H9 (cell line): ENCODE measurements at regions not wholly inside any gene's neighbourhood (a gene's known extent, or its start where the extent isn't known, plus 50 kb on each side); places are given as distances from the start of the nearest gene placed in this dataset.

Source experiments
- DNase-seq: peaks from one replicate; pipeline ENCODE4 v3.0.0-alpha.2; 2017
- H2AFZ ChIP-seq: one replicate; pipeline ENCODE4 v1.6.1; 2013; ENCODE audit warnings: mild to moderate bottlenecking, low read length, control low read depth, moderate library complexity
- H2AK5ac ChIP-seq: 2 replicates; pipeline ENCODE4 v1.6.1; 2013; ENCODE audit warnings: low read length, control low read depth, mixed read lengths; ENCODE audit not compliant: insufficient read length
- H2BK120ac ChIP-seq: one replicate; pipeline ENCODE4 v1.6.1; 2013; ENCODE audit warnings: low read depth, mild to moderate bottlenecking, low read length, control low read depth, inconsistent platforms; ENCODE audit not compliant: poor library complexity, severe bottlenecking
- H2BK12ac ChIP-seq: 2 replicates; pipeline ENCODE4 v1.6.1; 2013; ENCODE audit warnings: low read length, control low read depth, mixed read lengths, low read depth; ENCODE audit not compliant: insufficient read length
- H2BK15ac ChIP-seq: 2 replicates; pipeline ENCODE4 v1.6.1; 2013; ENCODE audit warnings: low read depth, low read length, control low read depth
- H2BK20ac ChIP-seq: one replicate; pipeline ENCODE4 v1.6.1; 2013; ENCODE audit warnings: low read depth, mild to moderate bottlenecking, low read length, control low read depth, inconsistent platforms; ENCODE audit not compliant: poor library complexity, severe bottlenecking
- H2BK5ac ChIP-seq: 2 replicates; pipeline ENCODE4 v1.6.1; 2013; ENCODE audit warnings: low read length, control low read depth, mixed read lengths; ENCODE audit not compliant: insufficient read length
- H3K14ac ChIP-seq: 2 replicates; pipeline ENCODE4 v1.6.1; 2013; ENCODE audit warnings: low read length, control low read depth; ENCODE audit not compliant: insufficient read depth
- H3K18ac ChIP-seq: 2 replicates; pipeline ENCODE4 v1.6.1; 2013; ENCODE audit warnings: low read depth, mild to moderate bottlenecking, mixed read lengths, low read length, control low read depth; ENCODE audit not compliant: insufficient read length
- H3K23ac ChIP-seq: 2 replicates; pipeline ENCODE4 v1.6.1; 2013; ENCODE audit warnings: low read length, control low read depth, mixed read lengths, low read depth; ENCODE audit not compliant: insufficient read length
- H3K23me2 ChIP-seq: 2 replicates; pipeline ENCODE4 v1.6.1; 2013; ENCODE audit warnings: low read depth, mild to moderate bottlenecking, mixed read lengths, low read length, control low read depth; ENCODE audit not compliant: insufficient read length, poor library complexity, severe bottlenecking
- H3K27ac ChIP-seq: 2 replicates; pipeline ENCODE4 v1.5.1; 2013; ENCODE audit warnings: low read length, control low read depth, mixed read lengths, low read depth; ENCODE audit not compliant: insufficient read length
- H3K27me3 ChIP-seq: 2 replicates; pipeline ENCODE4 v1.6.1; 2013; ENCODE audit warnings: low read length, control low read depth, inconsistent platforms; ENCODE audit not compliant: insufficient read depth
- H3K4ac ChIP-seq: 2 replicates; pipeline ENCODE4 v1.6.1; 2013; ENCODE audit warnings: low read depth, mild to moderate bottlenecking, control low read depth, inconsistent platforms, low read length, moderate library complexity
- H3K4me1 ChIP-seq: 2 replicates; pipeline ENCODE4 v1.6.1; 2013; ENCODE audit warnings: low read length, control low read depth, inconsistent platforms; ENCODE audit not compliant: insufficient read depth
- H3K4me2 ChIP-seq: 2 replicates; pipeline ENCODE4 v1.6.1; 2013; ENCODE audit warnings: low read length, control low read depth, mixed read lengths; ENCODE audit not compliant: insufficient read length, insufficient read depth
- H3K56ac ChIP-seq: 2 replicates; pipeline ENCODE4 v1.6.1; 2013; ENCODE audit warnings: low read depth, mild to moderate bottlenecking, mixed read lengths, low read length, control low read depth; ENCODE audit not compliant: insufficient read length
- H3K79me1 ChIP-seq: 2 replicates; pipeline ENCODE4 v1.6.1; 2013; ENCODE audit warnings: low read depth, mild to moderate bottlenecking, moderate library complexity, low read length, control low read depth, inconsistent platforms; ENCODE audit not compliant: insufficient read depth, poor library complexity, severe bottlenecking
- H3K79me2 ChIP-seq: 2 replicates; pipeline ENCODE4 v1.6.1; 2013; ENCODE audit warnings: low read length, control low read depth, inconsistent platforms; ENCODE audit not compliant: insufficient read depth
- H3K9ac ChIP-seq: 2 replicates; pipeline ENCODE4 v1.6.1; 2013; ENCODE audit warnings: low read length, control low read depth, mixed read lengths; ENCODE audit not compliant: insufficient read length; ENCODE audit errors: extremely low read depth
- H3K9me3 ChIP-seq: one replicate; pipeline ENCODE4 v1.6.1; 2013; ENCODE audit warnings: low read depth, low read length, inconsistent platforms; ENCODE audit not compliant: control insufficient read depth
- H3T11ph ChIP-seq: one replicate; pipeline ENCODE4 v1.6.1; 2013; ENCODE audit warnings: mild to moderate bottlenecking, low read length, control low read depth, inconsistent platforms
- H4K20me1 ChIP-seq: one replicate; pipeline ENCODE4 v1.6.1; 2013; ENCODE audit not compliant: control insufficient read depth, insufficient read length, insufficient read depth
- H4K5ac ChIP-seq: 2 replicates; pipeline ENCODE4 v1.6.1; 2013; ENCODE audit warnings: low read depth, mild to moderate bottlenecking, mixed read lengths, low read length, control low read depth; ENCODE audit not compliant: insufficient read length
- H4K8ac ChIP-seq: replicated peaks from 2 replicates; pipeline ENCODE4 v1.6.1; 2013; ENCODE audit warnings: low read length, control low read depth, mixed read lengths, low read depth; ENCODE audit not compliant: insufficient read length
- H4K91ac ChIP-seq: 2 replicates; pipeline ENCODE4 v1.6.1; 2013; ENCODE audit warnings: low read depth, mild to moderate bottlenecking, moderate library complexity, mixed read lengths, low read length, control low read depth; ENCODE audit not compliant: insufficient read length
- H3K27ac Mint-ChIP-seq, 3 experiments: 2 replicates in 2 of 3; 3 replicates in 1 of 3; pipeline ENCODE4 v1.8.0; 2020 to 2021; ENCODE audit warnings: mixed read lengths in 3 of 3, mild to moderate bottlenecking in 1 of 3, moderate library complexity in 1 of 3
- H3K27me3 Mint-ChIP-seq: 2 replicates; pipeline ENCODE4 v1.8.0; 2021; ENCODE audit warnings: low read depth, mild to moderate bottlenecking, moderate library complexity, mixed read lengths
- H3K36me3 Mint-ChIP-seq, 3 experiments: 2 replicates in 2 of 3; 3 replicates in 1 of 3; pipeline ENCODE4 v1.8.0; 2020 to 2021; ENCODE audit warnings: low read depth in 3 of 3, mixed read lengths in 3 of 3; ENCODE audit not compliant: insufficient read depth in 1 of 3
- H3K4me1 Mint-ChIP-seq, 2 experiments: 2 replicates each; pipeline ENCODE4 v1.8.0; 2020; ENCODE audit warnings: mixed read lengths in 2 of 2
- H3K4me3 Mint-ChIP-seq, 2 experiments: 2 replicates in 1 of 2; 3 replicates in 1 of 2; pipeline ENCODE4 v1.8.0; 2020 to 2021; ENCODE audit warnings: mild to moderate bottlenecking in 2 of 2, mixed read lengths in 2 of 2, moderate library complexity in 1 of 2
- H3K9me3 Mint-ChIP-seq, 2 experiments: 2 replicates in 1 of 2; 3 replicates in 1 of 2; pipeline ENCODE4 v1.8.0; 2020; ENCODE audit warnings: mild to moderate bottlenecking in 2 of 2, mixed read lengths in 2 of 2, moderate library complexity in 1 of 2
- CTCF ChIP-seq: fragments of 200-600 bp; sonication (generic); conservative IDR thresholded peaks from 3 replicates; pipeline ENCODE4 v1.8.0; 2021; ENCODE audit warnings: antibody characterized with exemption, mild to moderate bottlenecking
- WGBS: extraction: QIAGEN DNeasy Blood & Tissue Kit; methylation state at CpG from one replicate; pipeline ENCODE4 v1.1.7; 2013; ENCODE audit warnings: missing lambda C conversion rate, low lambda C conversion rate, mixed read lengths; ENCODE audit not compliant: insufficient read length; ENCODE audit errors: extremely low coverage; 5-methylcytosine and 5-hydroxymethylcytosine counted together

- Histone ChIP-seq H3K14ac (no peak overlapping the region), H3K9ac (no peak overlapping the region), H2BK20ac (no peak overlapping the region), H3K4me2 (no peak overlapping the region), H3K27ac (no peak overlapping the region), H3K79me2 (no peaks in the 10 kb centered on the region), H4K8ac (no peak overlapping the region), H4K5ac (no peak overlapping the region), H3K9me3 (no peaks in the 10 kb centered on the region), H3T11ph (no peak overlapping the region), H3K79me1 (no peaks in the 10 kb centered on the region), H3K23me2 (no peaks in the 10 kb centered on the region), H3K4me1 (no peaks in the 10 kb centered on the region), H3K27me3 (no peaks in the 10 kb centered on the region), H2BK5ac (no peak overlapping the region), H3K56ac (no peak overlapping the region), H2BK12ac (no peak overlapping the region), H3K23ac (no peak overlapping the region), H2AFZ (no peak overlapping the region), H2BK15ac (no peak overlapping the region), H2BK120ac (no peak overlapping the region), H3K18ac (no peak overlapping the region), H4K20me1 (no peaks in the 10 kb centered on the region), H2AK5ac (no peak overlapping the region), H4K91ac (no peak overlapping the region), H3K4ac (no peak overlapping the region)
- H3K27me3 Mint-ChIP-seq = no peaks in the 10 kb centered on the region
- no peaks in the 10 kb centered on the region for H3K36me3 Mint-ChIP-seq
- H3K9me3 Mint-ChIP-seq = no peaks in the 10 kb centered on the region
- no peak overlapping the region for H3K4me3 Mint-ChIP-seq
- TF ChIP-seq CTCF = no peak
- no CpG with 5 or more reads among the region's 6 CpGs for WGBS
- H3K4me1 Mint-ChIP-seq = no peaks in the 10 kb centered on the region
- DNase-seq = no peak
- no peak overlapping the region for H3K27ac Mint-ChIP-seq
Measured at GRCh38 chr7:115709664-115710063, 320.9 kb downstream of the TFEC start.
